GM12878 (cell line): ENCODE measurements at regions not wholly inside any gene's neighbourhood (a gene's known extent, or its start where the extent isn't known, plus 50 kb on each side); places are given as distances from the start of the nearest gene placed in this dataset.

Experiments used
- ATAC-seq: fragments of 200-7000 bp; cut with Tn5 transposase; 3 replicates; pipeline ENCODE4 v1.9.1; 2020; ENCODE audit warnings: mild to moderate bottlenecking, moderate library complexity
- BruUV-seq: library from RNA; stranded (reverse); fragments of 400-500 nt; replicated peaks from 2 replicates; lab custom pipeline; 2021; lab: Mats Ljungman, UMichigan
- CTCF ChIA-PET: fragments of 300-600 bp; sonication (Branson Sonifier 250); formaldehyde crosslinking; extraction: SDS; loops from one replicate; lab custom pipeline; 2021; ENCODE audit warnings: inconsistent platforms; lab: Yijun Ruan, JAX
- POLR2A ChIA-PET: fragments of 350-600 bp; formaldehyde crosslinking; extraction: SDS; loops from one replicate; lab custom pipeline; 2021; ENCODE audit warnings: inconsistent platforms; lab: Charles Lee
- RAD21 ChIA-PET: fragments of 300-600 bp; sonication (Branson Sonifier 250); formaldehyde crosslinking; loops from one replicate; lab custom pipeline; 2023; ENCODE audit warnings: antibody characterized with exemption; ENCODE audit not compliant: unreplicated experiment; lab: Charles Lee
- SMC1A ChIA-PET: fragments of 300-600 bp; sonication (Branson Sonifier 250); formaldehyde crosslinking; loops from one replicate; lab custom pipeline; 2023; ENCODE audit not compliant: unreplicated experiment, uncharacterized antibody; lab: Charles Lee
- DNase-seq: peaks from one replicate; pipeline ENCODE4 v3.0.0-alpha.2; 2011; ENCODE audit warnings: low read depth, low spot score
- FAIRE-seq: peaks from 3 replicates; lab custom pipeline; 2011; peaks lifted over from hg19 to GRCh38; lab: Jason Lieb, UNC
- H2AFZ ChIP-seq: 2 replicates; pipeline ENCODE4 v1.6.0; 2011; ENCODE audit warnings: low read depth, low read length, control low read depth; ENCODE audit not compliant: control insufficient read depth
- H3K27ac ChIP-seq: 2 replicates; pipeline ENCODE4 v1.5.1; 2011; ENCODE audit warnings: control low read depth; ENCODE audit not compliant: control insufficient read depth, insufficient read depth
- H3K27me3 ChIP-seq, 2 experiments: replicated peaks in 1 of 2; 2 replicates each; pipeline versions ENCODE4 v1.6.0 to v1.6.1; 2011; ENCODE audit warnings: low read length in 1 of 2; ENCODE audit not compliant: control insufficient read depth in 2 of 2, insufficient read depth in 2 of 2
- H3K36me3 ChIP-seq, 2 experiments: 2 replicates each; pipeline ENCODE4 v1.5.1; 2011; ENCODE audit warnings: low read length in 1 of 2; ENCODE audit not compliant: control insufficient read depth in 2 of 2, insufficient read depth in 2 of 2
- H3K4me1 ChIP-seq: 2 replicates; pipeline ENCODE4 v1.6.1; 2011; ENCODE audit warnings: mild to moderate bottlenecking, low read length, moderate library complexity, mixed read lengths; ENCODE audit not compliant: control insufficient read depth, insufficient read depth
- H3K4me2 ChIP-seq: 2 replicates; pipeline ENCODE4 v1.6.0; 2011; ENCODE audit warnings: control low read depth; ENCODE audit not compliant: control insufficient read depth, insufficient read depth
- H3K4me3 ChIP-seq: fragments of 200-600 bp; sonication (generic); 2 replicates; pipeline ENCODE4 v1.5.1; 2016
- H3K79me2 ChIP-seq: 2 replicates; pipeline ENCODE4 v1.6.0; 2011; ENCODE audit warnings: low read length; ENCODE audit not compliant: control insufficient read depth, insufficient read depth
- H3K9ac ChIP-seq: 2 replicates; pipeline ENCODE4 v1.8.0; 2011; ENCODE audit warnings: low read length, control low read depth, mixed read lengths; ENCODE audit not compliant: control insufficient read depth, insufficient read depth
- H3K9me3 ChIP-seq: replicated peaks from 3 replicates; pipeline ENCODE4 v1.5.1; 2011; ENCODE audit warnings: mild to moderate bottlenecking, low read length; ENCODE audit not compliant: control insufficient read depth, insufficient read depth
- H4K20me1 ChIP-seq: 2 replicates; pipeline ENCODE4 v1.6.0; 2011; ENCODE audit not compliant: control insufficient read depth, insufficient read depth
- ASH2L ChIP-seq: fragments of 300-600, 200-600 bp; sonication (generic); IDR thresholded peaks from 2 replicates; pipeline ENCODE4 v1.6.1; 2017; ENCODE audit warnings: low read depth, mild to moderate bottlenecking, borderline replicate concordance
- BCL11A ChIP-seq: IDR thresholded peaks from 2 replicates; pipeline ENCODE4 v1.6.1; 2011; ENCODE audit warnings: low read depth, low read length
- FOXK2 ChIP-seq: fragments of 450-650 bp; IDR thresholded peaks from 2 replicates; pipeline ENCODE4 v1.6.1; 2017; ENCODE audit warnings: mild to moderate bottlenecking, moderate library complexity
- HDGF ChIP-seq: fragments of 450-650 bp; IDR thresholded peaks from 2 replicates; pipeline ENCODE4 v1.6.1; 2016; ENCODE audit warnings: antibody characterized with exemption
- JUNB ChIP-seq: IDR thresholded peaks from 2 replicates; pipeline ENCODE4 v1.6.1; 2016; ENCODE audit warnings: antibody characterized with exemption, mild to moderate bottlenecking
- POLR2A ChIP-seq: IDR thresholded peaks from 2 replicates; pipeline ENCODE4 v1.6.1; 2011; ENCODE audit warnings: low read depth, mild to moderate bottlenecking, low read length
- SIN3A ChIP-seq: IDR thresholded peaks from 2 replicates; pipeline ENCODE4 v1.6.1; 2012; ENCODE audit warnings: low read depth, low read length, improper control_type of control experiment
- TBL1XR1 ChIP-seq: IDR thresholded peaks from 2 replicates; pipeline ENCODE4 v1.6.1; 2012; ENCODE audit warnings: low read depth, low read length, improper control_type of control experiment
- ZNF384 ChIP-seq: IDR thresholded peaks from 2 replicates; pipeline ENCODE4 v1.6.1; 2012; ENCODE audit warnings: low read depth, mild to moderate bottlenecking, low read length, improper control_type of control experiment, borderline replicate concordance
- WGBS: methylation state at CpG from one replicate; pipeline ENCODE4 v1.1.6; 2016; ENCODE audit warnings: low lambda C conversion rate; ENCODE audit not compliant: insufficient replicate concordance, insufficient coverage; ENCODE audit errors: missing lambda C conversion rate; 5-methylcytosine and 5-hydroxymethylcytosine counted together
- in situ Hi-C: fragments of 300-500 bp; cut with MboI; formaldehyde crosslinking; loops from 9 replicates; pipeline ENCODE4 v1.14.3; 2018; ENCODE audit warnings: mixed read lengths
- intact Hi-C: fragments of 100-400 bp; cut with micrococcal nuclease; formaldehyde crosslinking; loops from one replicate; pipeline ENCODE4 v1.14.2; 2022; ENCODE audit not compliant: unreplicated experiment
- TF ChIP-seq, protein P1 (sequence below): fragments of 450-650 bp; IDR thresholded peaks from 2 replicates; pipeline ENCODE4 v1.6.1; 2018; ENCODE audit warnings: mild to moderate bottlenecking, low read depth, moderate library complexity; ENCODE audit not compliant: partially characterized antibody
- TF ChIP-seq, protein P2 (sequence below): fragments of 150-350 bp; IDR thresholded peaks from 2 replicates; pipeline ENCODE4 v1.6.1; 2014; ENCODE audit warnings: mild to moderate bottlenecking, low read depth, low read length

- TF ChIP-seq, protein P1, sequence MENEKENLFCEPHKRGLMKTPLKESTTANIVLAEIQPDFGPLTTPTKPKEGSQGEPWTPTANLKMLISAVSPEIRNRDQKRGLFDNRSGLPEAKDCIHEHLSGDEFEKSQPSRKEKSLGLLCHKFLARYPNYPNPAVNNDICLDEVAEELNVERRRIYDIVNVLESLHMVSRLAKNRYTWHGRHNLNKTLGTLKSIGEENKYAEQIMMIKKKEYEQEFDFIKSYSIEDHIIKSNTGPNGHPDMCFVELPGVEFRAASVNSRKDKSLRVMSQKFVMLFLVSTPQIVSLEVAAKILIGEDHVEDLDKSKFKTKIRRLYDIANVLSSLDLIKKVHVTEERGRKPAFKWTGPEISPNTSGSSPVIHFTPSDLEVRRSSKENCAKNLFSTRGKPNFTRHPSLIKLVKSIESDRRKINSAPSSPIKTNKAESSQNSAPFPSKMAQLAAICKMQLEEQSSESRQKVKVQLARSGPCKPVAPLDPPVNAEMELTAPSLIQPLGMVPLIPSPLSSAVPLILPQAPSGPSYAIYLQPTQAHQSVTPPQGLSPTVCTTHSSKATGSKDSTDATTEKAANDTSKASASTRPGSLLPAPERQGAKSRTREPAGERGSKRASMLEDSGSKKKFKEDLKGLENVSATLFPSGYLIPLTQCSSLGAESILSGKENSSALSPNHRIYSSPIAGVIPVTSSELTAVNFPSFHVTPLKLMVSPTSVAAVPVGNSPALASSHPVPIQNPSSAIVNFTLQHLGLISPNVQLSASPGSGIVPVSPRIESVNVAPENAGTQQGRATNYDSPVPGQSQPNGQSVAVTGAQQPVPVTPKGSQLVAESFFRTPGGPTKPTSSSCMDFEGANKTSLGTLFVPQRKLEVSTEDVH, result no peak
- TF ChIP-seq JUNB (no peak), HDGF (no peak), ZNF384 (no peak)
- TF ChIP-seq, protein P2, sequence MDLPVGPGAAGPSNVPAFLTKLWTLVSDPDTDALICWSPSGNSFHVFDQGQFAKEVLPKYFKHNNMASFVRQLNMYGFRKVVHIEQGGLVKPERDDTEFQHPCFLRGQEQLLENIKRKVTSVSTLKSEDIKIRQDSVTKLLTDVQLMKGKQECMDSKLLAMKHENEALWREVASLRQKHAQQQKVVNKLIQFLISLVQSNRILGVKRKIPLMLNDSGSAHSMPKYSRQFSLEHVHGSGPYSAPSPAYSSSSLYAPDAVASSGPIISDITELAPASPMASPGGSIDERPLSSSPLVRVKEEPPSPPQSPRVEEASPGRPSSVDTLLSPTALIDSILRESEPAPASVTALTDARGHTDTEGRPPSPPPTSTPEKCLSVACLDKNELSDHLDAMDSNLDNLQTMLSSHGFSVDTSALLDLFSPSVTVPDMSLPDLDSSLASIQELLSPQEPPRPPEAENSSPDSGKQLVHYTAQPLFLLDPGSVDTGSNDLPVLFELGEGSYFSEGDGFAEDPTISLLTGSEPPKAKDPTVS, result no peak
Observed at GRCh38 chr21:24428591-24429199, 1178.6 kb downstream of the MRPL39 start (continued).

- no peaks in the 10 kb centered on the region; the same call in 2 of the 3 replicates for H3K9me3 ChIP-seq
- no peak overlapping the region for H3K4me2 ChIP-seq
- no peaks in the 10 kb centered on the region for H3K36me3 ChIP-seq
- H4K20me1 ChIP-seq, result no peaks in the 10 kb centered on the region
- ChIA-PET SMC1A (interaction anchor here (1.3 kb wide), 1 partner anchor 9 kb away, joined by 5 read pairs; no protein-coding TSS in a partner anchor), RAD21 (no interaction called here), CTCF (no interaction called here), POLR2A (no interaction called here)
- intact Hi-C loops, result no loop called here
- no peaks in the 10 kb centered on the region for H3K79me2 ChIP-seq
- no peaks in the 10 kb centered on the region for H3K4me1 ChIP-seq
- H3K27ac ChIP-seq, result no peak overlapping the region
- TF ChIP-seq ASH2L (no peak), TBL1XR1 (no peak), SIN3A (no peak), BCL11A (no peak), FOXK2 (no peak), POLR2A (no peak)
- 3% methylated on average over 4 of the region's 4 CpGs for WGBS
- no TSS peak for BruUV-seq
- ATAC-seq (no peak), FAIRE-seq (no peak), DNase-seq (no peak)
- in situ Hi-C loops, result no loop called here
- no peaks in the 10 kb centered on the region for H3K27me3 ChIP-seq
- H2AFZ ChIP-seq, result no peak overlapping the region
- H3K4me3 ChIP-seq, result no peak overlapping the region
- H3K9ac ChIP-seq, result no peak overlapping the region
Observed at GRCh38 chr21:24424776-24425175, 1182.5 kb downstream of the MRPL39 start.
